DOHH2 (cell line): ENCODE measurements at regions not wholly inside any gene's neighbourhood (a gene's known extent, or its start where the extent isn't known, plus 50 kb on each side); places are given as distances from the start of the nearest gene placed in this dataset.

Source experiments
- CTCF ChIP-seq: fragments of 200-600 bp; sonication (generic); IDR thresholded peaks from one replicate; pipeline ENCODE4 v1.5.1; 2014; ENCODE audit warnings: antibody characterized with exemption, mild to moderate bottlenecking, low read depth, low read length; ENCODE audit not compliant: poor library complexity, severe bottlenecking
- EZH2phosphoT487 ChIP-seq: fragments of 200-600 bp; sonication (generic); IDR thresholded peaks from 2 replicates; pipeline ENCODE4 v1.6.1; 2017; ENCODE audit warnings: borderline replicate concordance, mild to moderate bottlenecking, antibody characterized with exemption, low read length, moderate library complexity, mixed read lengths

GRCh38 chr6:112691289-112691688 is 344.2 kb downstream of the RFPL4B start:
- TF ChIP-seq CTCF: no peak
- no peak for TF ChIP-seq EZH2phosphoT487
